Keratinocyte (primary cell): ENCODE measurements at regions not wholly inside any gene's neighbourhood (a gene's known extent, or its start where the extent isn't known, plus 50 kb on each side); places are given as distances from the start of the nearest gene placed in this dataset.

Source experiments
- DNase-seq: peaks from one replicate; pipeline ENCODE4 v3.0.0-alpha.2; 2011; ENCODE audit warnings: low read depth, missing footprints, low spot score
- FAIRE-seq: peaks from 2 replicates; lab custom pipeline; 2011; peaks lifted over from hg19 to GRCh38; lab: Jason Lieb, UNC
- H2AFZ ChIP-seq: 2 replicates; pipeline ENCODE4 v1.6.0; 2012; ENCODE audit warnings: low read length, control low read depth, inconsistent platforms; ENCODE audit not compliant: control insufficient read depth
- H3K27ac ChIP-seq: 2 replicates; pipeline ENCODE4 v1.5.1; 2011; ENCODE audit warnings: low read length; ENCODE audit not compliant: control insufficient read depth, insufficient read depth
- H3K27me3 ChIP-seq: 3 replicates; pipeline ENCODE4 v1.6.0; 2011; ENCODE audit warnings: low read length; ENCODE audit not compliant: control insufficient read depth, insufficient read depth; ENCODE audit errors: extremely low read depth
- H3K36me3 ChIP-seq, 2 experiments: 2 replicates in 1 of 2; 3 replicates in 1 of 2; pipeline ENCODE4 v1.5.1; 2011; ENCODE audit warnings: low read length in 2 of 2, mild to moderate bottlenecking in 1 of 2; ENCODE audit not compliant: control insufficient read depth in 2 of 2, insufficient read depth in 2 of 2; ENCODE audit errors: extremely low read depth in 1 of 2
- H3K4me1 ChIP-seq: 3 replicates; pipeline ENCODE4 v1.5.1; 2011; ENCODE audit warnings: low read length; ENCODE audit not compliant: control insufficient read depth, insufficient read depth; ENCODE audit errors: extremely low read depth
- H3K4me2 ChIP-seq: 3 replicates; pipeline ENCODE4 v1.6.0; 2011; ENCODE audit warnings: low read depth, low read length; ENCODE audit not compliant: control insufficient read depth, insufficient read depth; ENCODE audit errors: extremely low read depth
- H3K4me3 ChIP-seq, 3 experiments: fragments of 200-600 bp in 1 of 3; sonication (generic) in 1 of 3; 2 replicates in 2 of 3; 3 replicates in 1 of 3; pipeline ENCODE4 v1.5.1; 2011 to 2016; ENCODE audit warnings: low read length in 3 of 3, mild to moderate bottlenecking in 3 of 3, control low read depth in 2 of 3, inconsistent platforms in 1 of 3, low read depth in 1 of 3, mixed read lengths in 1 of 3, mixed run types in 1 of 3, moderate library complexity in 1 of 3; ENCODE audit not compliant: control insufficient read depth in 2 of 3, insufficient read depth in 2 of 3; ENCODE audit errors: extremely low read depth in 1 of 3
- H3K79me2 ChIP-seq: 2 replicates; pipeline ENCODE4 v1.6.0; 2012; ENCODE audit warnings: low read length; ENCODE audit not compliant: control insufficient read depth, insufficient read depth
- H3K9ac ChIP-seq: 3 replicates; pipeline ENCODE4 v1.6.0; 2011; ENCODE audit warnings: low read length; ENCODE audit not compliant: control insufficient read depth, insufficient read depth; ENCODE audit errors: extremely low read depth
- H3K9me1 ChIP-seq: 3 replicates; pipeline ENCODE4 v1.6.0; 2011; ENCODE audit warnings: low read length; ENCODE audit not compliant: control insufficient read depth, insufficient read depth; ENCODE audit errors: extremely low read depth
- H3K9me3 ChIP-seq: 2 replicates; pipeline ENCODE4 v1.5.1; 2012; ENCODE audit warnings: low read depth, low read length; ENCODE audit not compliant: control insufficient read depth
- H4K20me1 ChIP-seq: 3 replicates; pipeline ENCODE4 v1.6.0; 2011; ENCODE audit warnings: low read length; ENCODE audit not compliant: control insufficient read depth, insufficient read depth; ENCODE audit errors: extremely low read depth
- EZH2 ChIP-seq: IDR thresholded peaks from one replicate; pipeline ENCODE4 v1.6.1; 2012; ENCODE audit warnings: inconsistent platforms, mild to moderate bottlenecking, low read length, moderate library complexity
- dilution Hi-C: fragments of 300-500 bp; cut with MboI; formaldehyde crosslinking; loops from one replicate; pipeline ENCODE4 v1.7.0; 2020; ENCODE audit warnings: low sequenced_read_pairs; ENCODE audit not compliant: extremely low pct_ligation_motif_present
- TF ChIP-seq, protein P1 (sequence below), 3 experiments: IDR thresholded peaks in 1 of 3; conservative IDR thresholded peaks in 1 of 3; optimal IDR thresholded peaks in 1 of 3; 2 replicates in 2 of 3; 3 replicates in 1 of 3; pipeline versions ENCODE3 to v1.5.1; 2011; ENCODE audit warnings: low read length in 3 of 3, mild to moderate bottlenecking in 3 of 3, moderate library complexity in 2 of 3, control low read depth in 1 of 3, inconsistent platforms in 1 of 3; ENCODE audit not compliant: insufficient read depth in 2 of 3; ENCODE audit errors: extremely low read depth in 1 of 3

DNA sequence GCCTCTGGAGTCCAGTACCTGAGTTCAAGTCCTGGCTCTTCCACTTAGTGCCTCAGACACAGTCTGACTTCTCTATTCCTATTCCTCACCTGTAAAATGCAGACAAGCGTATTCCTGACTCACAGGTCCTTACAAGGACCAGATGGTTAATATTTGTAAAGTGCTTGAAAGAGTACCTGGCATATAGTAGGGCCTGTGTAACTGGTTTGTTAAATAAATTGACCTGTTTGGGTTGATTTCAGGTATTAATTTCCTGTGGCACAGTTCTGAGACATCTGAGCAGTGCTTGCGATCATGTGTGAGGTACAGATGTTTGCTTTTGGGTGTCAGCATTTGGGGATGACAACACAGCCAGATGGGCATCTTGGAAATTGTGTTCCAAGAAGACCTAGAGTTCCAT is 127.5 kb downstream of the APIP start:
- Histone ChIP-seq H3K27me3 (no peaks in the 10 kb centered on the region), H3K4me2 (no peak overlapping the region), H3K27ac (no peak overlapping the region), H4K20me1 (no peaks in the 10 kb centered on the region), H3K9ac (no peak overlapping the region), H3K4me1 (no peaks in the 10 kb centered on the region), H3K9me1 (no peaks in the 10 kb centered on the region), H3K4me3 (no peak overlapping the region), H3K9me3 (no peaks in the 10 kb centered on the region), H3K36me3 (no peaks in the 10 kb centered on the region), H2AFZ (no peak overlapping the region), H3K79me2 (no peaks in the 10 kb centered on the region)
- dilution Hi-C loops: no loop called here
- FAIRE-seq (no peak), DNase-seq (no peak)
- no peak for TF ChIP-seq EZH2
- TF ChIP-seq, protein P1, sequence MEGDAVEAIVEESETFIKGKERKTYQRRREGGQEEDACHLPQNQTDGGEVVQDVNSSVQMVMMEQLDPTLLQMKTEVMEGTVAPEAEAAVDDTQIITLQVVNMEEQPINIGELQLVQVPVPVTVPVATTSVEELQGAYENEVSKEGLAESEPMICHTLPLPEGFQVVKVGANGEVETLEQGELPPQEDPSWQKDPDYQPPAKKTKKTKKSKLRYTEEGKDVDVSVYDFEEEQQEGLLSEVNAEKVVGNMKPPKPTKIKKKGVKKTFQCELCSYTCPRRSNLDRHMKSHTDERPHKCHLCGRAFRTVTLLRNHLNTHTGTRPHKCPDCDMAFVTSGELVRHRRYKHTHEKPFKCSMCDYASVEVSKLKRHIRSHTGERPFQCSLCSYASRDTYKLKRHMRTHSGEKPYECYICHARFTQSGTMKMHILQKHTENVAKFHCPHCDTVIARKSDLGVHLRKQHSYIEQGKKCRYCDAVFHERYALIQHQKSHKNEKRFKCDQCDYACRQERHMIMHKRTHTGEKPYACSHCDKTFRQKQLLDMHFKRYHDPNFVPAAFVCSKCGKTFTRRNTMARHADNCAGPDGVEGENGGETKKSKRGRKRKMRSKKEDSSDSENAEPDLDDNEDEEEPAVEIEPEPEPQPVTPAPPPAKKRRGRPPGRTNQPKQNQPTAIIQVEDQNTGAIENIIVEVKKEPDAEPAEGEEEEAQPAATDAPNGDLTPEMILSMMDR (optimal IDR thresholded peaks at IDR 0.05 in 1 of 3, IDR thresholded peaks at IDR 0.05 in 1 of 3, conservative IDR thresholded peaks at IDR 0.05 in 1 of 3; ENCODE audit: extremely low read depth in 1 of 3, insufficient read depth in 2 of 3, low read length in 3 of 3): no peak

DNA sequence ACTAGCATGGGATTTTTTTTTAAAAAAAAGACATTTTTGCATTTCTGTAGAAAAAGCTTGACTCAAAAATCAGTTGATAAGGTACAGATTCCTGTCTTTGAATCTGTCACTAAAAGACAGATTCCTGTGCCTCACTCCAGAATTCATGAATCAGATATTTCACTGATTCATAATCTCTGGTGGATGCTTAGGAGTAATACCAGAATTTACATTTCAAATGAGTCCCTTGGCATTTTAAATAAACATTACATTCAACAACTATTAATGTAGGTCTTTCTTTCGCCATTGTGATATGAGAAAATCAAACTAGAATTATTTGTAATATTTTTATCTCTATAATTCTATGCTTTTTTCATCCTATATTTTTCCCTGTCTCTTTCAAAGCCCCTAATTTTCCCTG is 128.3 kb downstream of the APIP start:
- DNase-seq (no peak), FAIRE-seq (no peak)
- Histone ChIP-seq H3K27ac (no peak overlapping the region), H3K9ac (no peak overlapping the region), H3K79me2 (no peaks in the 10 kb centered on the region), H3K4me1 (no peaks in the 10 kb centered on the region), H3K27me3 (no peaks in the 10 kb centered on the region), H3K4me2 (no peak overlapping the region), H3K9me3 (no peaks in the 10 kb centered on the region), H3K9me1 (no peaks in the 10 kb centered on the region), H3K36me3 (no peaks in the 10 kb centered on the region), H2AFZ (no peak overlapping the region), H3K4me3 (no peak overlapping the region), H4K20me1 (no peaks in the 10 kb centered on the region)
- dilution Hi-C loops: no loop called here
- TF ChIP-seq, protein P1 (optimal IDR thresholded peaks at IDR 0.05 in 1 of 3, IDR thresholded peaks at IDR 0.05 in 1 of 3, conservative IDR thresholded peaks at IDR 0.05 in 1 of 3; ENCODE audit: extremely low read depth in 1 of 3, insufficient read depth in 2 of 3, low read length in 3 of 3): no peak
- no peak for TF ChIP-seq EZH2
